Stimulated activated CD4-positive, alpha-beta T cell treated with anti-CD3 and anti-CD28 coated beads, Interleukin-15, amount 100 ng/mL, for 48 hours (primary cell): ENCODE measurements at regions not wholly inside any gene's neighbourhood (a gene's known extent, or its start where the extent isn't known, plus 50 kb on each side); places are given as distances from the start of the nearest gene placed in this dataset.

Experiments used
- DNase-seq, 2 donors: peaks; one replicate each; pipeline ENCODE4 v3.0.0-alpha.2; 2020; ENCODE audit warnings: low read depth in 2 of 2

DNA sequence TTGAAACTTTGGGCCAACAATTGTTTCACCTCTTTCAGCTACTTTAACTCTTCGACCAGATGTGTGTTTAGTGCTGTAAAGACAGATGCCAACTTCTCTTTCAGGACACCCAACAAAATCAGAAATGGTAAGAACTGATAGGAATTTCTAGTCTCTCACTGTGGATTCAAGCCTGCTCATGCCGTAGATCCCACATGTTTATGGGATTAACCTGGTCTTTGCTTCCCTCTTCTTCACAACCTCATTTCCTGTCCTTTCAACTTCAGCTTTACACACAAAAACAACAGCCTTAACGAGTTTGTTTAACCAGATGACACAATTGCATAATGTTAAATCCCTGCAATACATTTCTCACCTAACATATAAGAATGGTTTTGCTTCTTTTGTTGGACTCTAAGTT lies 1031.9 kb upstream of the LRFN5 start:
- DNase-seq, result no peak

DNA sequence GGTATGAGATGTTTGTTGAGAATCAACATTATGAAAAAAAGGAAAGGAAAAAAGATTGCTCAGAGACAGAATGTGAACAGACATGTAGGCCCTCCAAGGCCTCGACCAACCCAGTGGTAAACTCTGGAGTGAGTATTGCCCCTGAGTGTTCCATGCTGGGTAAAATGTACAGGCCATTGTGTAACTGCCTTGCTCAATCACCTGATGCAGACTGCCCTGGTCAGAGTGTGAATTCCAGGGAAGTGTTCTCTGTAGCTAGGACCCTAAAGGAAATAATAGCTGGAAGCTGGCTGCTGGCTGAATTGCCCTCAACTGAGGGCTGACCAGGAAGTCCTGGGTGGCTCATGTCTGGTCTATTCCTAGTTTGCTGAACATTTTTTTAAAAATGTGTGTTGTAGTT lies 1081.4 kb upstream of the LRFN5 start:
- no peak for DNase-seq

DNA sequence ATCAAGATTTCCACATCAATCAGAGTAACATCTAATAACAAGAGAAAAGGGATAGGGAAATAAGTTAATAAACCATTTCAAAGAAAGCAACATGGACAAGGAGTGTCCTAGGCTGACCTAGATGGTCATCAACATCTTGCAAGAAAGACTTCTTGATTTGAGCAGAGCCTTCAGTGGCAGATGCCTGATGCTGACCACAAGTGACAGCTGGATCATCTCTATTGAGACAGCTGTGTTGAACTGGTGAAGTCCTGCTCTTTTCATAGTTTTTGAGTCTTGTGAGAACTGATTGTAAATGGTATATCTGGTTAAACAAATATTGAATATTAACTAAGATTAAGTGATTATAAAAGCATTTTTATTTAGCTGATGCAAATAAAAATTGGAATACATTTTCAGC lies 1083.6 kb upstream of the LRFN5 start:
- no peak for DNase-seq

DNA sequence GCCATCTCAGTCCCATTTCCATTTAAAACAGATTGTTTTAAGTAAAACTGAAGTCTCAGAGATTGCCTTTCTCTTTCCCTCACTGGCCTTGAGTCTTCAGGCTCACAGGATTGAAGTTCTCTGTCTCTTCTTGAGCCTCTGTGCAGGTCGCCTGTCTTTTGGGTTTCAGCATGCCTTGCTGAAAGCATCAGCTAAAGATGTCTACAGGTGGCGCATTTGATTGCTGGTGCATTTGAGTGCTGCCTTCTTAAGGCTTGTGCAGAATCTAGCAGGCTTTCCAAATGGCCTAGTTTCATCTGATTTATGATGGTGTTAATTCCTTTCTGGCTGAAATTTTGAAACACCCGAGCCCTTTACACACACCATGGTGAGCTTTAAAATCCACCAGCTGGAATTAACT lies 1062.2 kb upstream of the FBXO33 start:
- DNase-seq, result no peak

DNA sequence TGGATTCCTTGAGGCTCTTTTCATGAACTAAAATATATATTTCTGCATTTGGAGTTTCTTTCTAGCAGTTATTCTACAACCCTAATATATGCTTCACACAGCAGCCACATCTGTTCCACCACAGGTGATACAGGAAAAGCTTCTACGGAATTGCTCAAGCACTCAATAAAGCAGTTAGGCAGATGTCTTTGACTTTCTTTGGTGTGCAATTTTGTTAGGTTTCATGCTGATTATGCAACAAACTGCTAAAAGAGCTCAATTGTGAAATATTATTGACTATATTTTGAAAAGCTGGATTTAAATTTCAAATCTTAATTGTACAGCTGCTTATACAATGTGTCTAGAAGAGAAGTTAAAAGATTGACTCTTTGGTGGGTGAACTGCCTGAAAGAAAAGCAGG lies 1055.6 kb upstream of the FBXO33 start:
- DNase-seq, result no peak

DNA sequence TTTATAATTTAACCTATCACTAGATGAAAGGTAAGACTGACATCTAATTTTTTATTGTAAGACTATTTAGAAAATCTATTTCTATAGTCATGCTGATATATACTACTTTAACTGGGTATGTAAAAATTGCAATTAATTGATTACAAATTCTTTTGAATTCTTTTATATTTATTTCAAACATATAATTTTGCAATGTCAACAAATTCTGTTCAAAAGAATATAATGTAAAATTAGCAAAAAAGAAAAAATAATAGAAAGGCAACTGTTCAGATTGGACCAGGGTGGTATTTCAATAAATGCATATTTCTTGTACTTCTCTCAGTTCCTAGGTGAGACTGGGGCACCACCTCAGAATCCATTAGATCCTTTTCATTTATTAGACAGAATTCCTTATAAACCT lies 1053.5 kb upstream of the FBXO33 start:
- no peak for DNase-seq

DNA sequence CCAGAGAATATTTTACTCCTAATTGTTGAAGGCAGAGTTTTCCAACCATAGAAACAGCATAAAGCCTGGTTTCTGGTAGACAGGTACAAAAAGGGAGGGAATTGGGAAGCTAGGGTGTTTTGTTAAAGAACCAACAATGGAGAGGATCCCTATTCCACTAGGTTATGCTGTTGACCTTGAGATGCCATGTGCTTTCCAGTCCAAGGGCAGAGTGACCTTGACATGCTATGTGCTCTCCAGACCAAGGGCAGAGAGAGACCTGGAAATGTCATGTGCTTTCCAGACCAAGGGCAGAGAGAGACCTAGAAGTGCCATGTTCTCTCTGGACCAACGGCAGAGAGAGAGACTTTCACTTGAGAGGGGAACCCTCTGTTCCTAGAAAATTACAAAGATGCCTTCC lies 1043.8 kb upstream of the FBXO33 start:
- DNase-seq, result no peak

DNA sequence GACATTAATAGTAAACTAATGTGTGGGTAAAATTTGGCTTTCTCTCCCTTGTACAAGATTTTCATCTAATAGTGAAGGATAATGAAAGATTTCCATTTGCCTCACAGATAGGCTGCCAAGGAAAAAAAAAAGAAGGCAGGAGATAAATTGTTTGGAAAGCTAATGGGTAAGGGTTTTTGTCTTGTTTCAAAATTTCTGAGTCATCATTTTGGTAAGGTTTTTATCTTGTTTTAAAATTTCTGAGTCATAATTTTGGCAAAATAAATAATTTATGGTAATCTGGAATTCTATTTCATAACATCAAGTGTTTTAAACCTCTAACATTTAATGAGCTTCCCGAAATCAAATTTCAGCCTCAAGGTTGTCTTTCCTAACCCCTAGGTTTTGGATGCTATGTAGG lies 1035.7 kb upstream of the FBXO33 start:
- no peak for DNase-seq

DNA sequence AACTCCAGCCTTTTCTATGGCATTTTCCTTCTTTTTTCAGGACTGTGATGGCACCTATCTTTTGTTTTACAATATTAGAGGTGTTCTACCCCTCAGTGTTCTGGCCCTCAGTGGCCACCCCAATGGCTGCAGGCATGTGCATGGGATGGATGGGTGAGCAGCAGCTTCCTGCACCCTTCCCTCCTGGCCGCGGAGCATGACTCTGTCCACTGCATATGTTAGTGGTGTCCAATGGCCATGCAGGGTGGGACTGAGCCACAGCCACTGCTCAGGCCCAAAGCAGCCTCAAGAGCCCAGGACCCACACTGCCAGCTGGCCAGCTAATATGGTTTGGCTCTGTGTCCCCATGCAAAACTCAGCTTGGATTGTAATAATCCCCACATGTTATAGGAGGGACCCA lies 1032.3 kb upstream of the FBXO33 start:
- no peak for DNase-seq

DNA sequence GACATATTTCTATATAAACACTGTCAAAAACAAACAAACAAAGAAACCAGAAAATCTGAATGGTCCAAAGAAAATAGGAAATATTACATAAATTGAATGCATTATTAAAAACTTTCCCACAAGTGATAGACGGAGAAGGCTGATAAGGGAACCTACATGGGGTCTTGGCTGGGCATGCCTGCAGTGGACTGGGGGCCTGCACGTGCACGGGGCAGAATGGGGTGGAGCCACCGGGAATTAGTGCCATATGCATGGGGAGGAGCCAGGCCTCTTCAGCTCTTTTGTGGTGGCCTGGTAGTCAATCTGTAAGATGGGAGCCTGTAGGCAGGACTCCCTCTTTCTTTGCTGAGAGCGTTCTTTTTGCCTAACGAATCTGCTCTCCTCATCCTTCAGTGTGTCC lies 1031.7 kb upstream of the FBXO33 start:
- DNase-seq, result no peak

DNA sequence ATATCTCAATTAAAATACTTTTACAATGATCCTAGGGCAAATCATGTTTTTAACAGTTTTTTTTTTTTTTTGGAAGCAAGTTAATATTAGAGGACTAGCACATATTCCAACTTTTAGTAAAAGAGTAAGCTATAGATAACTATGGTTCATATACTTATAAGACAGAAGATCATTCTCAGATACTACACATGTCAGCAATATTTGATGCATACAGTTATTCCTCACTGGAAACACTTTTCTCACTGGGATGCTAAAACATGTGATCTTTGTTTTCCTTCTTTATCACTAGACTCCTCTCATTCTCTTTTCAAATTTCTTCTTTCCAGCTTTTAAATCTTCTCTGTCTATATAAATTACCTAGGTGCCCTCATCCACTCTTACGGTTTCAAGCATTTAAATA lies 1020.4 kb upstream of the FBXO33 start:
- DNase-seq, result no peak

DNA sequence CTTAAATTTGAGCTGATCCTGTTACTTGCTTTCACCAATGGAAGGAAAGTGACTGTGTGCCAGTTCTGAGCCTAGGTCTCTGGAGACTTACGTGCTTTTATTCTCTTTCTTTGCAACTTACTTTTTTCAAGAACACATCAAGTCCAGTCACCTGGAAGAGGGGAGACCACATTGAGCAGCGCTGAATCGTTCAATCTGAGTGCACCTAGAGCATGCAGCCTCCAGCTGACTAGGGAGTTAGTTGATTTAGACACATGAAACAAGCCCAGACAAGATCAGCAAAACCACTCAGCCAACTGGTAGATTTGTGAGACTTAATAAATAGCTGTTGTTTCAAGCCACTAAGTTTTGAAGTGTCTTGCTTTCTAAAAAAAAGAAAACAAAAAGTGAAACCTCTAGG lies 1014.8 kb upstream of the FBXO33 start:
- no peak for DNase-seq

DNA sequence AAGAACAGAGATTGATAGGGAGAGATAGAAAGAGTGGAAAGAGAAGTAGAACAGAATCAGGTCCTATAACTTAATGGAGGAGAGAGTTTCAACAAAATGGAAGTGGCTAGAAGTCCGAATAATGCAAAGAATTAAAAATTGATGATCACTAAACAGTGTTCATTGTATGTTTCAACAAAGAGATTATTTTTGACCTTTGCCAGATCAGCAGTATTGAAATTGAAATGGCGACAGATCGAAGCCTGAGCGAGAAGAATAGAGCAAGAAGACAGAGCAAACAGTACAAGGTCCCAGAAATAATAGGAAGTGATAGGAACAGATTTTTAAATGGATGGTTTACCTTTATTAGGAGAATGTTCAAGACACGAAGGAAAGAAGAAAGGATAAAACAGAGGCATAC lies 1012.8 kb upstream of the FBXO33 start:
- DNase-seq, result no peak

DNA sequence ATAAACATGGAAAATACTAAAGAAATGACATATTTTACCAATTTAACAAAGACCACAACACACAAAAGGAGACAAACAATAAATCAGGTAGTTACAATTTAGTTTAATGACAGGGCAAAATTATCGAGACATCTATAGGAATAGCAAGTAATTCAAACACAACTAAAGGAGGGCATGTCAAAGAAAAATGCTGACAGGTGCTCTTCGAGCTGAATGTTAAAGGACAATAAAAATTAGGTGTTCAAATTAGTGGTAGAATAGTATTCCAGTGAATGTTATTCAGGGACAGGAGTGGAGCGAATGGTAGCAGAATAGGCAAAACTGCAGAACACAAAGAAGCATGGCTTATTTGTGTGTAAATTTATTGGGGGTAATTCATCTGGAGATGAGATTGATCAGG lies 1004.3 kb upstream of the FBXO33 start:
- no peak for DNase-seq

DNA sequence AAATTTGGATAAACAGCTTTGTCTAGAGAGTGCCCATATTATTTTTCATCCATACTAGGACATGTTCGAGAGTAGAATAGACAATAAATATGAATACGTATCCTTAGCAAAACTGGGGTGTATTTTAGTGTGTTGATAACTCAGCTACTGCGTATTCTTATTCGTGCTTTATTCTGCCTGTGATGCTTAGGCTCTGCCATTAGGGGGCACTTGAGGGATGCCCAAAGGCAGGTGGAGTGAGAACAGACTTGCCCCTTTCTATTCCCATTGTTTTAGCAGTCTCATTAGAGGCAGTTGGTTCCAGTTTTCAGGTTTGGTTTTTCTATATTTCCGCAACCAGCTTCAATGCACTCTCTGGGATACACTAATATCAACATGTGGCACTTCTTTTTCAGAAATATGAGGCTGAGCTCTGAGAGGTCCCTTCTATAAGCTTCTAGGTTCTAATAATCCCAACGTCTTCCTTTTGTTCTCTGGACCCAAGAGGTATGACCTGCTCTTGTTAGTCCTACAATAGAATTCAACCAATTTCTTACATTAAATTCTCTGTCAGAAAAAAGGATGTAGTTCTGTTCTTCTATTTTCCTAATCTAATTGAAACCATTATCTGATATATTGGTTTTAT lies 985.7 kb upstream of the FBXO33 start:
- peak in 1 of 2 donors; percentile 0 for DNase-seq

DNA sequence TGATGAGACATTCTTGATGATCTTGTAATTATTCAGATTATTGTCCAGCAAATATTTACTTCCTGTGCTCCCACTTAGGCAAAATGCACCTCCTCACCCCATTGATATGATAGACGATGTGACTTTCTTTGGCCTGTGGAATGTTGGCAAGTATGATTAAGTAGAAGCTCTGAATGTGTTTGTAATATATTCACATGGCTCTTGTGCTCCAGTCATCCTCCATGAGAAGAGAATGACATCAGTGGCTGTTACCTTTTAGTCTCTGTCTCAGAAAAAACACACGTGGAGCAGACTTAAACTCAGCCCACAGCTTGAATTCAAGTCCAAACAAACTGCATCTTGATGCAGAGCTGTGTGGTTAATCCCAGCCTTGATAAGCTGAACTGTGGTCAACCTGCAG lies 984.3 kb upstream of the FBXO33 start:
- DNase-seq, result no peak

DNA sequence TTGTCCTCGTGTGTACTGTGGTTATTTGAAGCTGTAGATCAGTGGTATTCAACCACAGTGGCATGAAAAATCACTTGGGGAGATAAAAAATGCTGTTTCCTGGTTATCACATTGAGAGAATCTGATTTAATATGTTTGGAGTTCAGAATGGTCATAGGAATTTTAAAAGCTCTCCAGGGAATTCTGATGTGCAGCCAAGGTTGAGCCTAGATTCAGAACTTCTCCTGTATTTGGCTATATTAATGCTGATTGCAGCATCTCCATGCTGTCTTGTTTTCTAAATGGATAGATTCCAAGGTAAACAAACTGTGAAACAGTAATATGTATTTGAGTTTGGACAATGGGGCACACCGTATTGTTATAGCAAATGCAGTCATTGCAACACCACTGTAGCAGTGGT lies 982.2 kb upstream of the FBXO33 start:
- no peak for DNase-seq

DNA sequence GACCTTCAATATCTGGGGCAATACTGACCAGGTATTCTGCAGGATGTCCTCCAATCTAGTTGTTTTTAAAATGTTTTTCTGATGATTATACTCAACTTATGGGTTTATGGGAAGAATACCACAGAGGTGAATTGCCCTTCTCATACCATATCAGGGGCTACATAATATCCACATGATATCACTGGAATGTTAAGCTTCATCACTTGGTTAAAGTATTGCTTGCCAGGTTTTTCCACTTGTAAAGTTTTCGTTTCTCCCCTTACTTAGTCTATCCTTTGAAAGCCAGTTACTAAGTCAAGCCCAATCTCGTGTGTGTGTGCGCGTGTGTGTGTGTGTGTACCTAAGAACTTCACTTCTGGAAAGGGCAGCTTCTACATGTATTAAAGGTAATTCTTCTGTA lies 980.9 kb upstream of the FBXO33 start:
- no peak for DNase-seq

DNA sequence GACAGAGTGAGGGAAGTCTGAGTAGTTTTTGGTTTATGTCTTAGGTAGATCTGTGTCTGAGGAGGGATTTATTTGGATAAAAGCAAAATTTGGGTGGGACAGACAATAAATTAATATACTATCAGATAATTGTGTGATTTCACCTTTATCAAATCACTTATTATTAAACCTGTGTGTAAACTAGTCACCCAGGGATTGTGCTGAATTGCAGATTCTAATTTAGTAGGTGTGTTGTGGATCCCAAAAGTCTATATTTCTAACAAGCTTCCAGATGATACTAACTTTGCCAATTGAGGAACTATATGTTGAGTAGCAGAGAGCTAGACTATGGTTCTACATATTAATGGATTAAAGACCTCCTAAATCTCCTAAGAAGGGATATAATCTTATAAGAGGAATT lies 978.5 kb upstream of the FBXO33 start:
- DNase-seq, result no peak

DNA sequence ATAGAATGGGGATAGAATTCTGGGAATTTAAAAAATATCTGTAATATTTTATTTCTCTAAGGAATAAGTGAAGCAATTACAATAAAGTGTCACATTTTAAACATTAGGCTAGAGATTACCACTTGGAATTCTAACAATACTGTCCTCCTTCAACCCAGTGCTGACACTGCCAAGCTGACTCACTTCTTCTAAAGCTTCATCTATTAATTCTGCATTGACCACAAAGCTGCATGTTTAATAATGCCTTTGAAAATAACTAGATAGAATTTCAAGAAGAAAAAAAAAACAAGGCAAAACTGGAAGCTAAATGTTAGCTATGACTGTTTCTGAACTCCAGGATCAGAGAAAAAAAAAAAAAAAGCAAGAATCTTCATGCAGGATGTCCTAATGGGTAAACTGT lies 970.7 kb upstream of the FBXO33 start:
- no peak for DNase-seq

DNA sequence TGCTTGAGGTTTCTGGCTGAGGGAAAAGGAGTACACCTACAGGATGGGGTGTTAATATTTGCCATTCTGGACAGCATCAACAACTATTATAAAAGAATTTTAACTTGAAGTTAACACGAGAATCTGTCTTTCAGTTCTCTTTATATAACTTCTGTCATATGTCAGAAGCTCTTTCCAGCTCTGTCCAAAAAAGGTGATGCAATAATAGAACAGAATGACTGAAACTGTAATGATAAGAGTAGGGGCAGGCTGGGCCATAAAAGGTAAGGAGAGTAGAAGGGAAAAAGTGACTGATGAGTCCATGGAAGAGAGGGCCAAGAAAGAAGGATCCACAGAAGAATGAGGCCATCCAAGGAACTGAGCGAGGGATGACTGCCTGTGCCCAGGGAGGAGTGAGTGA lies 966.7 kb upstream of the FBXO33 start:
- no peak for DNase-seq

DNA sequence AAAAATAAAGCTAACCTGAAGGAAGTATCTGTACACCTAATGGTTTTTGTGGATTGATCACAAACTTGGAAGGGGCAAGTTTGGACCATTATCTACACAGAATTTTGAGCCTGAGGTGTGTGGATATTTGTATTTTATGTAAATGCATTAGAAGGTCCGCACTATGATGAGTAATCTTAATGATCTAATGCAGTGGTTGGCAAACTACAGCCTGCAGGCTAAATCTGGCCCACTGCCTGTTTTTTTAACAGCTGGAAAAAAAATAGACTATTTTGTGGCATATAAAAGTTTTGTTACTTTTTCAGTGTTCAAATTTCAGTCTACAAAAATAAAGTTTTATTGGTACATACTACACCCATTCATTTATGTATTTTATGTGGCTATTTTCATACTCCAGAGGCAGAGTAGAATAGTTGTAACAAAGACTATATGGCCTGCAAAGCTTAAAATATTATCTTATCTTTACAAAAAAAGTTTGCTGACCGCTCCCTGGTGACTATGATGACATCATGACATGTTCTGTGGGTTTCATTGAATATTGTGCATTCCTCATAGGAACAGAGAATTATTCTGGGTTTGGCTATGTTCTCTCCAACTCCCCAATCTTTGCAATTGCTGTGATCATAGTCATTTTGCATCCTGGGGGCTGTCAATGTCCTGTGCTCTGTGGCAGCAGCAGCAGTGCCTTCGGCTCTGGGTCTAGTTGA lies 962.6 kb upstream of the FBXO33 start:
- DNase-seq, result no peak

DNA sequence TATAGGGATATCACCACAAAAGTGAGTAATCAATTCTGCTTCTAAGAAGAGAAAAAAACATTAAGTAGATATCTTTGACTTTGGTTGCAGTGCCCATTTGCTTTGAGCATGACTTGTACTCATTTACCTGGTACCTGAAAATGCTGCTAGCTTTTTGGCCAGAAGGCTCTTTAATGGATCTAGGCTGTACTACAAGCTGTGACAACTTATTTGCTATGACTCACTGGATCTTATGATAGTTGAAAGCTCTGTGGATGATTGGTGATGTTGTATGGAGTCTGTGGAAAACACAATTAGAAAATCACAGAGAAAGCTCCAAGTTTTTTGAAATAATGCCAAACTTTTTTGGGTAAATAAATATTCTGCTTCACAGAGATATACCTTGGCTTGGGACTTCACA lies 960.9 kb upstream of the FBXO33 start:
- DNase-seq, result no peak

DNA sequence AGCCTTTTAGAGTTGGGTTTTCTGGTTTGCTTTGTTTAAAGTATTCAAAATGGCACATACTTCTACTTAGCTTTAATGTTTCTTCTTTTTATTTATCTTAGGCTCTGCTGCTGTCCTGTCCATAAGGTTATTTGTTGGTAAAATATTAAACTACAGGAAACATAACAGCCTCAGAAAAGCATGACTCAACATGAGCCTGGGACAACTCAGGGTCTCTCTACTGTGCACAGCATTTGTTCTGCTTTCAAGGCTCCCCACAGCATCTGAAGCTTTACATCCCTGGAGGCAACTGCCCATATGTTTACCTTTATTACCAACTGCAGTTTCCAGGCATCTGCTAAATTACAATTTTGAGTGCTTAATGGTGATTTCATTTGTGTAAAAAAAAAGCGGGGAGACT lies 954.2 kb upstream of the FBXO33 start:
- DNase-seq, result no peak
